NCI-H2171 treated with DMSO at 0.1 percent for 48 hours (cell line): ENCODE measurements at regions not wholly inside any gene's neighbourhood (a gene's known extent, or its start where the extent isn't known, plus 50 kb on each side); places are given as distances from the start of the nearest gene placed in this dataset.
"Not testable (repeated sequence)": the region's sequence is repeated elsewhere in the genome, so short reads cannot be mapped to it uniquely, and the experiment has no call there.

ENCODE experiments used
- DNase-seq: peaks from one replicate; lab custom pipeline; 2025; lab: John Stamatoyannopoulos, UW

DNA sequence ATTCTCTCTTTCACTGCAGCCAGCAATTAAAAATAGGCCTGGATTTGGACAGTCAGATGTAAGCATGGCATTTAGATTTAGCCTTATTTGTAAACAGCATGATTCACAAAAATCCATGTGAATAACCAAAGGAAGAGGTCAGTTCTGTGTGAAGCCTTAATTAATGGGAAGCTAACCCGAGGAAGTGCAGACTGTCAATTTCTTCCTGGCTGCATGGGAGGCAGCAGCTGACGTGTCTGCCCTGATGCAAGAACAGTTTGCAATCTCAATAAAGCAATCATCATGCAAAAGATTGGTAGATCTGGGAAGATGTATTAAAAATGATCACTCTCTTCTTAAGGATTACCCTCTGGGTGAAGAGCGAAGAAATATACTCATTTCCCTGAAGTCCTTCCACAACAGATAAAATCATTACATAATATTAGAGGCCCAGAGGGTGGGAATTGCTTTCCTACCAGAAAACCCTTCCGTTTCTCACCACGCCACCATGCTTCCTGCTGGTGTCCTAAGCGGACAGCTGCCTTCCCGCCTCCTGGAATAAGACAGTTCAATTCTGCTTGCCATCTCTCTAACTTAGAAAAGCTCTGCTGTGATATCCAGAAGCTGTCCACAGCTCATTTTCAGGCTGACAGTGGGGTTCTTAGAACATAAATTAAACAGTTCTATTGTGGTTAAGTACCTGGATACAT, 526.7 kb upstream of the NRP1 start:
- DNase-seq = no peak

DNA sequence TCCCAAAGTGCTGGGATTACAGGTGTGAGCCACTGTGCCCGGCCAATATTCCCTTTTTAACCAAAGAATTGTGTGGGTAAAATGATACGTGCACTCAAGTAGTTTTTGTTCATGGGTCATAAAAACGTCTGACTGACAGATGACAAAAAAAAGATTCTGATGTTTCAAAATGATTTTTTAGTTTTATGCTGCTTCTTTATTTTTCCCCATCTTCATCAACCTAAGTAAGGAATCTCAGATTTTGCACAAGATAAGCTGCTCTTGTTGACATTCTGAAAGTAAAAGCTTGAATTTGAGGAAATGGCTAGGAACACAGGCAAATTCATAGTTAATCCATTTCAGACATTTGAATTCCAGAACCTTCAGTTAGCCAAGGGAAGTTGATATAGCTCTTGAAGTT, 526.1 kb upstream of the NRP1 start:
- DNase-seq = no peak

GRCh38 chr10:33859319-33860022, 525.0 kb upstream of the NRP1 start:
- no peak for DNase-seq

DNA sequence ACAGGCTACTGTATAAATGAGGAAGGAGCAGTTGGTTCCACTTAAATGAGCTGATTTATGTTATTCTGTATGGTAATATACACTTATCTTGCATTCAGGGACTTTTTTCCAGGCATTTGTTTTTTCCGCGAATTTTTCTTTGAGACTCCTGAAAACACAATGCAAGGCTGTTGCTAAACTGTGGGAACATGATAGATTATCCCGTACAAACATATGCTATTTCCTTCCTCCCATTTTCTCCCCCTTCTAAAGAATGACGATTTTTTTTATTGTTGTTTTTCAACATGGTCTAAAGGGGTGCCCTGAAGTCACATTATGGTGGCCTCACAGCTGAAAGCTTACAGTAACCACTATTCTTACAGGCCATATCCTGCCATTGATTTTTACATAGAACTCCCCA, 523.9 kb upstream of the NRP1 start:
- DNase-seq = no peak

DNA sequence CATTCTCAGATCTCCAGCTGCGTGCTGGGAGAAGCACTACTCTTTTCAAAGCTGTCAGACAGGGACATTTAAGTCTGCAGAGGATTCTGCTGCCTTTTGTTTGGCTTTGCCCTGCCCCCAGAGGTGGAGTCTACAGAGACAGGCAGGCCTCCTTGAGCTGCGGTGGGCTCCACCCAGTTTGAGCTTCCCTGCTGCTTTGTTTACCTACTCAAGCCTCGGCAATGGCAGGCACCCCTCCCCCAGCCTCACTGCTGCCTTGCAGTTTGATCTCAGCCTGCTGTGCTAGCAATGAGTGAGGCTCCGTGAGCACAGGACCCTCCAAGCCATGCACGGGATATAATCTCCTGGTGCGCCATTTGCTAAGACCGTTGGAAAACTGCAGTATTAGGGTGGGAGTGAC, 518.8 kb upstream of the NRP1 start:
- DNase-seq = not testable (repeated sequence)

GRCh38 chr10:33843379-33843778, 508.9 kb upstream of the NRP1 start:
- no peak for DNase-seq

- DNase-seq = no peak
Measured at GRCh38 chr10:33841678-33842077, 507.2 kb upstream of the NRP1 start.

GRCh38 chr10:33838731-33839130, 504.3 kb upstream of the NRP1 start:
- no peak for DNase-seq

DNA sequence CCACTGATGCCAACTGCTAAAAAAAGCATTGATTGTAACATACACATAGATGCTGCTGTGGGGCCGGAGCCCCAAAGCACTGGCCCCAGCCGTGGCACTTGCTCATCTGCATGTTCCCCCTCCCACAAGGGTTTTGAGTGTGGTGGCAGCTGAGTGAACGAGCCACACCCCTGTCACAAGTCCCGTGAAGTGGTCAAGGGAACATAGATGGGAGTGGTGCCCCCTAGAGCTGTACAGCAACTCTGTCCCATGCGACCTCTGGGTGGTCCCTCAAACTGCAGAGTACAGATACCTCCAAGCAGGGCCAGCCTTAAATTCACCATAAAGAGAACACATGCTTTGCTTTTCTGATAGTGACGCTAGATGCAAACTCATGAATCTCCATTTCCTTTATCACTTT, 503.3 kb upstream of the NRP1 start:
- DNase-seq = no peak

- no peak for DNase-seq
Measured at GRCh38 chr10:33835556-33835955, 501.1 kb upstream of the NRP1 start.

DNA sequence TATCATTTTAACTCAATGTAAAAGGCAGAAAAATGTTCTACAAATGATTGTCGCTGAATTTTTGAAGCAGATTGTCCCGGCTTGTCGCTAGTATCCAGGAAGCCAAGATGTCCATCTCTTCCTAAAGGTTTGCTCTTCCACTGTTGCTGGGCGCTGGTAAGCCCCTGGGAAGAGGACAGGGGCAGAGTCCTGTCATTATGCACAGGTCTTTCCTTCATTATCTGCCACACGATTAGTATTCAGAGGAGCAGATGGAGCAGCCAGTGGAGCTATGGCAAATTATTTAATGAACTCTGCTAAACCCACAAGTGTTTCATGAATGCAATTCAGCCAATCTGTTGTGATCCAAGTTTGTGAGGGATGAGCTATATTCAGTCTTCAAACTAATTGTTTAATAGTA, 499.1 kb upstream of the NRP1 start:
- peak; percentile 6 for DNase-seq

- peak; percentile 18 for DNase-seq
Measured at GRCh38 chr10:33832124-33832787, 497.8 kb upstream of the NRP1 start.

DNA sequence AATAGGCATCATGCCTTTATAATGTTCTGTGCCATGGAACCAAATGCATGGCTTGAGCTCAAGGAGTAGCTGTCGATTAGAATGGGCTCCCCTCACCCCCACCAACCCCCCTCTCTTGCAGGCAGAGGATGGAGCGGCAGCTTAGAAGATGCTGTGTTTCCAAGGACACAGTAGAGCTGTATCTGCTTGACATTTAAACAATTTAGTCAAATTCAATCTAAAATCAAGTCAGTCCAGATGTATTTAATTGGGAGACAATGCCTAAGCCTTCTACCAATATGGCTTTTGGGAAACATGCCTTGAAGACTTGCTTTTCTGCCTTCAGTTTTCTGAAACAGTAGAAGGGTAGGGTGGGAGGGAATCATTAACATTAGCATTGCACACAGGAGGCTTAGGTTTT, 497.1 kb upstream of the NRP1 start:
- no peak for DNase-seq

- DNase-seq = not testable (repeated sequence)
Measured at GRCh38 chr10:33829899-33830298, 495.4 kb upstream of the NRP1 start.

DNA sequence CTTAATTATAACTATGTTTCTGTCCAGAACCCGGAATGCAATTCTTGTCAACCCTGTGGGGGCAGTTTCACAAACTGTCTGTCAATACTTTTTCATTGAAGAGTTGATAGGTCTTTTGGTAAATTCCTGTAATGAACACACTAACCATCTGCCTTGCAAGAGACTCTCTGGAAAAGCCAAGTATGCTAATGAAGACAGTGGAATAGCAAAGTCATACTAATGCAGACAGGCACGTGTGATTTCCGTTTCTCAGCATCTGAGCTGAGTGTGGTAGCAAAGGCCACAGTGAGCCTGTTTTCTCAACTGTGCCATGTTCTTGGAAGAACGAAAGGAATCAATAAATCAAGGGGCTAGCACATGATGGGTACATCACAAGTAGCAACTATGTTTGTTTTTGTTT, 494.1 kb upstream of the NRP1 start:
- DNase-seq = no peak

GRCh38 chr10:33826186-33826585, 491.7 kb upstream of the NRP1 start:
- no peak for DNase-seq

GRCh38 chr10:33822774-33823173, 488.3 kb upstream of the NRP1 start:
- DNase-seq = no peak

GRCh38 chr10:33820531-33820930, 486.1 kb upstream of the NRP1 start:
- no peak for DNase-seq

GRCh38 chr10:33819206-33819605, 484.7 kb upstream of the NRP1 start:
- no peak for DNase-seq

GRCh38 chr10:33818343-33818742, 483.9 kb upstream of the NRP1 start:
- DNase-seq = no peak

DNA sequence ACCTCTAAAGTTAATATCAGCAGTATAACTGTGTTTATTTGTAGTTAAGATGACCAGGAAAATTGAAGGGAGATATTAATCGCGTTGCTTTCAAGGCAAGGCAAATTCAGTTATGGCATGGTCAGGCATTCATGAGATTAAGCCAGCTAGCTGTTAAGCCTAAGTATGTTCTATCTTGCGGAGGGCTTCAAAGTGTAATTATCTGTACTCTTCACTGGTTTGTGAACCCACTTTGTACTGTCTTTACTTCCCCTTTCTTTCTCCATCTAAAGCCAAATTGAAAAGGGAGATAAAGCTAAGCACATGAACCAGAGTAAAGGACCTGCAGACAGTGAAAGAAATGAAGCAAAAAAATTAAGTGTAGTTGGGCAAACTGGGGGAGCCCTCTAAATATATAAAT, 483.1 kb upstream of the NRP1 start:
- no peak for DNase-seq

GRCh38 chr10:33815776-33816175, 481.3 kb upstream of the NRP1 start:
- no peak for DNase-seq

DNA sequence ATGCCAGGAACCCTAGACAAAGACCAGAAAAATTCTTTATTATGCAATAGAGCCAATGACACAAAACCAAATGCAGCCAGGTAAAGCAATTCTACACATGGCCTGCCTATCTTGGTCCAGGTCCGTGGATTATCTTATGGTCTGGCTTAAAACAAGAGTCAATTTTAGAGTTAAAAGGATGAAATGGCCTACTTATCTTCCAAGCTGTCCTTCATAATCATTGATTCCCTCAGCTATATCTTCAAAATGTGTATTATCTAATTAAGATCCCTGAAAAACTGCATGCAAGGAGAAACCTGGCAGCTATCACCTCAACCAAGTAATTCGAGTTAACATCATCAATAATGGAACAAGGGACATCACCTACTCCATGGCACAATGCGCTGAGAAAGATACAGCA, 479.4 kb upstream of the NRP1 start:
- DNase-seq = no peak
